Tibial nerve (tissue), 4 donors: ENCODE measurements at regions not wholly inside any gene's neighbourhood (a gene's known extent, or its start where the extent isn't known, plus 50 kb on each side); places are given as distances from the start of the nearest gene placed in this dataset.

Experiments
- DNase-seq, 2 donors: peaks; one replicate each; pipeline ENCODE4 v3.0.0-alpha.2; 2019; ENCODE audit warnings: low spot score in 2 of 2
- H3K27ac ChIP-seq, 4 donors: fragments of 200-600 bp; sonication (generic) in 3 of 4; one replicate each; pipeline ENCODE4 v1.5.1; 2017 to 2019; ENCODE audit warnings: mild to moderate bottlenecking in 1 of 4
- H3K27me3 ChIP-seq, 2 donors: fragments of 200-600 bp; sonication (generic) in 1 of 2; one replicate each; pipeline versions ENCODE4 v1.5.1 to v1.6.0; 2017 to 2019
- H3K36me3 ChIP-seq, 3 donors: fragments of 200-600 bp; sonication (generic); one replicate each; pipeline ENCODE4 v1.5.1; 2018 to 2019
- H3K4me1 ChIP-seq, 4 donors: fragments of 200-600 bp; sonication (generic) in 3 of 4; one replicate each; pipeline ENCODE4 v1.5.1; 2017 to 2019
- H3K4me3 ChIP-seq, 4 donors: fragments of 200-600 bp; sonication (generic) in 3 of 4; one replicate each; pipeline ENCODE4 v1.5.1; 2017 to 2019; ENCODE audit warnings: mild to moderate bottlenecking in 1 of 4, moderate library complexity in 1 of 4
- H3K9me3 ChIP-seq, 4 donors: fragments of 200-600 bp; sonication (generic) in 3 of 4; one replicate each; pipeline ENCODE4 v1.5.1; 2017 to 2019
- EP300 ChIP-seq, 2 donors: sonication (generic); formaldehyde crosslinking; IDR thresholded peaks; one replicate each; pipeline ENCODE4 v1.6.1; 2017; ENCODE audit warnings: antibody characterized with exemption in 2 of 2, mild to moderate bottlenecking in 1 of 2
- POLR2A ChIP-seq, 2 donors: fragments of 450-650 bp; IDR thresholded peaks; one replicate each; pipeline ENCODE4 v1.6.1; 2017; ENCODE audit warnings: antibody characterized with exemption in 2 of 2, mild to moderate bottlenecking in 2 of 2, moderate library complexity in 2 of 2
- WGBS, 2 donors: methylation state at CpG; one replicate each; pipeline ENCODE4 v1.1.5; 2018; 5-methylcytosine and 5-hydroxymethylcytosine counted together
- TF ChIP-seq, protein P1 (sequence below), 5 experiments: fragments of 200-600 bp in 3 of 5; fragments of 450-650 bp in 2 of 5; sonication (generic) in 3 of 5; IDR thresholded peaks; one replicate each; pipeline ENCODE4 v1.5.1; 2016 to 2019; ENCODE audit warnings: antibody characterized with exemption in 5 of 5, mild to moderate bottlenecking in 3 of 5, moderate library complexity in 2 of 5

DNA sequence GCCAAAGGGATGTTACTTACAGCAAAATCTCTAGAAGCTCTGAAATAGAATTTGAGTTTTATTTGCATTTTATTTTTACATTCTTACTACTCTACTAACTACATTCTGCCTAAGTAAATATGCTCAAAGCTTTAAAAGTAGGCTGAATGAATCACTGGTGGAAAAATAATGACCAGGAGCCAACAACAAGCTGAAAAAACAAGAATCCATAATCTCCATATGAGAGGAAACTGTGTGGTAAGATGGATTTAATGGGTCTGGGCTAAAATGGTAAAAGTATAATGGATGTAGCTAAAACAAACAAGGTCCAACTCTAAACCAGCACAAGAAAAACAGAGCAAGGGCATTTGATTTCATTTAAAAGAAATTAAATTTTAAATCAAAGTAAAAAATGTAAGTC, 525.8 kb upstream of the FTMT start:
- H3K4me1 ChIP-seq: no peaks in the 10 kb centered on the region
- H3K9me3 ChIP-seq: no peaks in the 10 kb centered on the region
- H3K27ac ChIP-seq: no peak overlapping the region
- no peak overlapping the region for H3K4me3 ChIP-seq
- no peaks in the 10 kb centered on the region for H3K27me3 ChIP-seq
- no peak for DNase-seq
- no peaks in the 10 kb centered on the region for H3K36me3 ChIP-seq
- TF ChIP-seq EP300 (IDR thresholded peaks at IDR 0.05) (no peak), POLR2A (IDR thresholded peaks at IDR 0.05) (no peak)
- TF ChIP-seq, protein P1, sequence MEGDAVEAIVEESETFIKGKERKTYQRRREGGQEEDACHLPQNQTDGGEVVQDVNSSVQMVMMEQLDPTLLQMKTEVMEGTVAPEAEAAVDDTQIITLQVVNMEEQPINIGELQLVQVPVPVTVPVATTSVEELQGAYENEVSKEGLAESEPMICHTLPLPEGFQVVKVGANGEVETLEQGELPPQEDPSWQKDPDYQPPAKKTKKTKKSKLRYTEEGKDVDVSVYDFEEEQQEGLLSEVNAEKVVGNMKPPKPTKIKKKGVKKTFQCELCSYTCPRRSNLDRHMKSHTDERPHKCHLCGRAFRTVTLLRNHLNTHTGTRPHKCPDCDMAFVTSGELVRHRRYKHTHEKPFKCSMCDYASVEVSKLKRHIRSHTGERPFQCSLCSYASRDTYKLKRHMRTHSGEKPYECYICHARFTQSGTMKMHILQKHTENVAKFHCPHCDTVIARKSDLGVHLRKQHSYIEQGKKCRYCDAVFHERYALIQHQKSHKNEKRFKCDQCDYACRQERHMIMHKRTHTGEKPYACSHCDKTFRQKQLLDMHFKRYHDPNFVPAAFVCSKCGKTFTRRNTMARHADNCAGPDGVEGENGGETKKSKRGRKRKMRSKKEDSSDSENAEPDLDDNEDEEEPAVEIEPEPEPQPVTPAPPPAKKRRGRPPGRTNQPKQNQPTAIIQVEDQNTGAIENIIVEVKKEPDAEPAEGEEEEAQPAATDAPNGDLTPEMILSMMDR (IDR thresholded peaks at IDR 0.05): no peak

DNA sequence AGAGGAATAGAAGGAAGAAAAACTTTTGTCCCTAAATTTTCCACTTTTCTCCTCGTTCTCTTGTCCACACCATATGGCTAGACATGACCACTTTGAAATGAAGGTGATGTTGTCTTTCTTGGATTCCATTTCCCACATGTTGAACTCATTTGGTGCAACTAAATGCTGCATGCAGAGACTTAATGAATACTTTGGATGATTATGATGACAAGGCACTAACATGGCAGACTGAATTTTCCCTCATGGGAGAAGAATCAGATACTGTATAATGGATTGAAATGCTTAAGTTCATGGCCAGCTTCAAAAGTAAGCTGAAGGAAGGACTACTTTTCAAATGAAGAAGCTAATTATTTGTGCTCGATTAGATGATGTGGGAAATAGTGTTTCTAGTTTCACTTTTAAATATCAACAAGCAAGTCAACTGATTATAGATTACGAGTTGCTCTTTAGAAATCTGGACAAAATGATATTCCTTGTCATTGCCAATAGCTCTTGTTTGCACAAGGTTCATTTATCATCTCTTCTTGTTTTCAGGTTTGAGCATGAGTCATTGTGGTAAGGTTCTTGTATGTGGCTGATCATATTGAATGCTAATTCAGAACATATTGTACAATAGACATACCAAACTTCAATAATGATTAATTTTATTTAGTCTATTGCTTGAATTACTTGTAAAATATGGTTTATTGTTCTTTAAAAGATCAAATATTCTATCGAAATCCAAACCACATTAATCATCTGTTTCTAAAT, 501.3 kb upstream of the FTMT start:
- Histone ChIP-seq H3K27me3 (no peaks in the 10 kb centered on the region), H3K4me3 (no peak overlapping the region), H3K36me3 (no peaks in the 10 kb centered on the region), H3K4me1 (no peaks in the 10 kb centered on the region), H3K27ac (no peak overlapping the region), H3K9me3 (no peaks in the 10 kb centered on the region)
- TF ChIP-seq, protein P1 (IDR thresholded peaks at IDR 0.05): no peak
- TF ChIP-seq POLR2A (IDR thresholded peaks at IDR 0.05) (no peak), EP300 (IDR thresholded peaks at IDR 0.05) (no peak)
- 58% methylated on average over 4 of the region's 4 CpGs for WGBS, 2 donors
- DNase-seq: no peak

DNA sequence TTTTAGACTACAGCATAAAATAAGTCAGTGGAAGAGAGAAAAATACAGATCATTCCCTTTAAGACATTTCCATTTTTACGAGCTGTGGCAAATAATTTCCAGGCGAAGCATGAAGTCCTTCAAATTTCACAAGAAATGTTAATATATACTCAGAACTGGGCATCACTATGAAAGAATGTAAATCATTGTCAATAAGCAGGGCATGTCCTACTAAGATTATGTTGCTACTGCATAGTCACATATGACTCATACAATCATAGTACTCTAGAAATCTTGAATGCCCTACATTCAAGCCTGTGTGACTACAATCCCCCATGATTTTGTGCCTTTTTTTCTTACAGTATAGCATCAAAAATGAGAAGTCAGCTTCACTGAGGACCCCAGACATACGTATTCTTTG, 485.2 kb upstream of the FTMT start:
- H3K9me3 ChIP-seq: no peaks in the 10 kb centered on the region
- H3K27ac ChIP-seq: no peak overlapping the region
- DNase-seq: no peak
- H3K27me3 ChIP-seq: no peaks in the 10 kb centered on the region
- TF ChIP-seq EP300 (IDR thresholded peaks at IDR 0.05): no peak
- TF ChIP-seq, protein P1 (IDR thresholded peaks at IDR 0.05): no peak
- no peak for TF ChIP-seq POLR2A (IDR thresholded peaks at IDR 0.05)
- H3K4me3 ChIP-seq: no peak overlapping the region
- H3K4me1 ChIP-seq: no peaks in the 10 kb centered on the region
- WGBS, 2 donors: 49 to 57% methylated on average over 3 of the region's 3 CpGs
- H3K36me3 ChIP-seq: no peaks in the 10 kb centered on the region

DNA sequence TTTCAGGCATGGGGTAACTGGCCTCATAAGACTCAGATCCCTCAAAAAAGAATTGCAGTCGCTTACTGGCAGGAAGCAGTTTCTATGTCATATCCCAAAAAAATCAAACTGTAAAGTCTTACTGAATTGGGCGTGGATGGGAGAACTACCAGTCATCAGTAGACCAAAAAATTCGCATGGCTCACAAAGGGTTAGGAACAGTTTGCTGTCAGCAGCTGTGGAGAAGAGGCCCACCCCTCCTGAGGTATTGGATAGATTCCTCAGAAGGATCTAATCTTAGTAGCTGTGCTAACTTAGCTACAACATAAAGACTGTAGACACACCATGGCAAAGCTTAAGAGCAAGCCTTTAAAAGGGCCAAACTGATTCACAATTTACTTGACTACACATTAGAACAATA, 478.3 kb upstream of the FTMT start:
- Histone ChIP-seq H3K27me3 (no peaks in the 10 kb centered on the region), H3K4me3 (no peak overlapping the region), H3K36me3 (no peaks in the 10 kb centered on the region), H3K27ac (no peak overlapping the region), H3K4me1 (no peaks in the 10 kb centered on the region), H3K9me3 (no peaks in the 10 kb centered on the region)
- no peak for DNase-seq
- WGBS, 2 donors: 57 to 59% methylated on average over 3 of the region's 3 CpGs
- TF ChIP-seq POLR2A (IDR thresholded peaks at IDR 0.05) (no peak), EP300 (IDR thresholded peaks at IDR 0.05) (no peak)
- TF ChIP-seq, protein P1 (IDR thresholded peaks at IDR 0.05): no peak

DNA sequence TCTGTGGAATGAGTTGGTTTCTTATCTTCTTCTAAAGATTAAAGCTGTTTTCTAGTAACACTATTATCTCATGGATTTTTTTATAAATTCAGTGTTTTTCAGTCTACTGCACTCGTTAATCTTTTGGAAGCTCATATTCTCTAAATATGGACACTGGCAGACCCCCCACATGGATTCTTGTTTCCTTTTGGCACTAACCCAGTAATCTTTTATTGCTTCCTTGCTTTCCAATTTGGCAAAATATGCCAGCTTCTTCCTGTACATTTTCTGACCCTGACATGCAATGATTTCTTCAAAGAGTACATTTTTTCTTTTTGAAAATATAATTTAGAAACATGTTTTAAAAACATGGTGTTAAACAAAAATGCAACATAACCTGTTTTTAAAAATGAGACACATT, 474.2 kb upstream of the FTMT start:
- Histone ChIP-seq H3K4me1 (no peaks in the 10 kb centered on the region), H3K9me3 (no peaks in the 10 kb centered on the region), H3K36me3 (no peaks in the 10 kb centered on the region), H3K4me3 (no peak overlapping the region), H3K27ac (no peak overlapping the region), H3K27me3 (no peaks in the 10 kb centered on the region)
- no peak for TF ChIP-seq POLR2A (IDR thresholded peaks at IDR 0.05)
- TF ChIP-seq, protein P1 (IDR thresholded peaks at IDR 0.05): no peak
- TF ChIP-seq EP300 (IDR thresholded peaks at IDR 0.05): no peak
- DNase-seq: no peak
- 2 to 18% methylated on average over 1 of the region's 1 CpG for WGBS, 2 donors
